Fibroblast of villous mesenchyme (primary cell): ENCODE measurements at regions not wholly inside any gene's neighbourhood (a gene's known extent, or its start where the extent isn't known, plus 50 kb on each side); places are given as distances from the start of the nearest gene placed in this dataset.

ENCODE experiments used
- DNase-seq: peaks from one replicate; pipeline ENCODE4 v3.0.0-alpha.2; 2010; ENCODE audit warnings: low read depth
- H3K4me3 ChIP-seq: 2 replicates; pipeline ENCODE4 v1.5.1; 2011; ENCODE audit warnings: low read depth, mild to moderate bottlenecking, low read length
- CTCF ChIP-seq: IDR thresholded peaks from 2 replicates; pipeline ENCODE4 v1.5.1; 2012; ENCODE audit warnings: low read depth, mild to moderate bottlenecking, low read length; ENCODE audit not compliant: insufficient read depth

GRCh38 chr4:1575418-1576303, 108.5 kb downstream of the FAM53A start:
- TF ChIP-seq CTCF, result no peak
- DNase-seq, result no peak
- no peak overlapping the region for H3K4me3 ChIP-seq

- no peak overlapping the region for H3K4me3 ChIP-seq
- no peak for DNase-seq
- TF ChIP-seq CTCF, result no peak
These were observed 109.3 kb downstream of the FAM53A start for GRCh38 chr4:1574601-1575417.

GRCh38 chr4:1573830-1574459, 110.2 kb downstream of the FAM53A start:
- no peak for TF ChIP-seq CTCF
- no peak for DNase-seq
- H3K4me3 ChIP-seq, result no peak overlapping the region

GRCh38 chr4:1572964-1573720, 111.0 kb downstream of the FAM53A start:
- TF ChIP-seq CTCF, result no peak
- no peak for DNase-seq
- no peak overlapping the region for H3K4me3 ChIP-seq

GRCh38 chr4:1572521-1572920, 111.6 kb downstream of the FAM53A start:
- DNase-seq, result no peak
- TF ChIP-seq CTCF, result no peak
- H3K4me3 ChIP-seq, result no peak overlapping the region

- no peak for TF ChIP-seq CTCF
- H3K4me3 ChIP-seq, result no peak overlapping the region
These were observed 112.1 kb downstream of the FAM53A start for GRCh38 chr4:1572010-1572385.

More at GRCh38 chr4:1572010-1572385, 112.1 kb downstream of the FAM53A start:
- DNase-seq, result no peak
